WTC11 (cell line): ENCODE measurements at regions not wholly inside any gene's neighbourhood (a gene's known extent, or its start where the extent isn't known, plus 50 kb on each side); places are given as distances from the start of the nearest gene placed in this dataset.

Experiments used
- ATAC-seq: fragments of 200-7000 bp; cut with Tn5 transposase; 2 replicates; pipeline ENCODE4 v1.10.0; 2021; ENCODE audit warnings: mild to moderate bottlenecking, moderate library complexity
- CTCF ChIA-PET: fragments of 300-600 bp; sonication (Branson Sonifier 250); formaldehyde crosslinking; loops from one replicate; lab custom pipeline; 2021; ENCODE audit warnings: antibody characterized with exemption; lab: Charles Lee
- POLR2A ChIA-PET: fragments of 350-600 bp; sonication (Branson Sonifier 250); formaldehyde crosslinking; loops from one replicate; lab custom pipeline; 2021; ENCODE audit warnings: antibody characterized with exemption; lab: Charles Lee
- DNase-seq: peaks from one replicate; pipeline ENCODE4 v3.0.0; 2021; ENCODE audit warnings: low spot score
- H3K27ac Mint-ChIP-seq: 2 replicates; pipeline ENCODE4 v1.8.0; 2021; ENCODE audit warnings: mixed read lengths
- H3K27me3 Mint-ChIP-seq: 2 replicates; pipeline ENCODE4 v1.8.0; 2021; ENCODE audit warnings: low read depth, mild to moderate bottlenecking, moderate library complexity, mixed read lengths
- H3K36me3 Mint-ChIP-seq: 2 replicates; pipeline ENCODE4 v1.8.0; 2021; ENCODE audit warnings: mixed read lengths
- H3K4me1 Mint-ChIP-seq: 2 replicates; pipeline ENCODE4 v1.8.0; 2022; ENCODE audit warnings: mixed read lengths
- H3K4me3 Mint-ChIP-seq: 2 replicates; pipeline ENCODE4 v1.8.0; 2021; ENCODE audit warnings: mild to moderate bottlenecking, moderate library complexity, mixed read lengths
- H3K9me3 Mint-ChIP-seq: 2 replicates; pipeline ENCODE4 v1.8.0; 2021; ENCODE audit warnings: mixed read lengths
- ATF1 ChIP-seq: sonication (generic); formaldehyde crosslinking; IDR thresholded peaks from 2 replicates; pipeline ENCODE4 v1.8.1; 2023; ENCODE audit warnings: mild to moderate bottlenecking, moderate library complexity, missing genetic modification reagents
- ATF6 ChIP-seq: sonication (generic); formaldehyde crosslinking; IDR thresholded peaks from 2 replicates; pipeline ENCODE4 v1.8.1; 2023; ENCODE audit warnings: mild to moderate bottlenecking, missing genetic modification reagents
- E2F1 ChIP-seq: sonication (generic); formaldehyde crosslinking; IDR thresholded peaks from 2 replicates; pipeline ENCODE4 v1.8.0; 2022; ENCODE audit warnings: mild to moderate bottlenecking, missing genetic modification reagents
- ELF4 ChIP-seq: sonication (generic); formaldehyde crosslinking; IDR thresholded peaks from 2 replicates; pipeline ENCODE4 v1.8.1; 2022; ENCODE audit warnings: low read depth, mild to moderate bottlenecking, moderate library complexity, missing genetic modification reagents
- ERG ChIP-seq: fragments of 250-450 bp; sonication (Bioruptor Pico); IDR thresholded peaks from 2 replicates; pipeline ENCODE4 v1.8.0; 2021; ENCODE audit warnings: mild to moderate bottlenecking
- FOXJ3 ChIP-seq: sonication (generic); formaldehyde crosslinking; IDR thresholded peaks from 2 replicates; pipeline ENCODE4 v1.9.0; 2021; ENCODE audit warnings: missing genetic modification reagents, mild to moderate bottlenecking, borderline replicate concordance
- IRF1 ChIP-seq: sonication (generic); formaldehyde crosslinking; IDR thresholded peaks from 2 replicates; pipeline ENCODE4 v1.8.0; 2023; ENCODE audit warnings: missing genetic modification reagents
- IRF2 ChIP-seq: sonication (generic); formaldehyde crosslinking; IDR thresholded peaks from 2 replicates; pipeline ENCODE4 v1.8.0; 2022; ENCODE audit warnings: low read depth, missing genetic modification reagents, borderline replicate concordance
- JAZF1 ChIP-seq: fragments of 250-450 bp; sonication (Bioruptor Pico); IDR thresholded peaks from 2 replicates; pipeline ENCODE4 v1.9.0; 2021; ENCODE audit warnings: moderate library complexity, mild to moderate bottlenecking, inconsistent platforms
- NR2C2 ChIP-seq: sonication (generic); formaldehyde crosslinking; IDR thresholded peaks from 2 replicates; pipeline ENCODE4 v1.8.0; 2022; ENCODE audit warnings: mild to moderate bottlenecking, missing genetic modification reagents
- OVOL2 ChIP-seq: fragments of 250-450 bp; sonication (Bioruptor Pico); IDR thresholded peaks from 2 replicates; pipeline ENCODE4 v1.9.0; 2021; ENCODE audit warnings: mild to moderate bottlenecking, borderline replicate concordance
- SP1 ChIP-seq: sonication (generic); formaldehyde crosslinking; conservative IDR thresholded peaks from 2 replicates; pipeline ENCODE4 v1.8.1; 2022; ENCODE audit warnings: missing genetic modification reagents
- TCF7 ChIP-seq: sonication (generic); formaldehyde crosslinking; IDR thresholded peaks from 2 replicates; pipeline ENCODE4 v1.8.0; 2022; ENCODE audit warnings: mild to moderate bottlenecking, low read depth, missing genetic modification reagents, moderate library complexity
- USF2 ChIP-seq: sonication (generic); formaldehyde crosslinking; IDR thresholded peaks from 2 replicates; pipeline ENCODE4 v1.8.1; 2023; ENCODE audit warnings: mild to moderate bottlenecking, missing genetic modification reagents, moderate library complexity
- ZBTB21 ChIP-seq: sonication (generic); formaldehyde crosslinking; IDR thresholded peaks from 2 replicates; pipeline ENCODE4 v1.8.1; 2023; ENCODE audit warnings: mild to moderate bottlenecking, missing genetic modification reagents, borderline replicate concordance
- ZNF317 ChIP-seq: sonication (generic); formaldehyde crosslinking; IDR thresholded peaks from 2 replicates; pipeline ENCODE4 v1.8.1; 2023; ENCODE audit warnings: low read depth, mild to moderate bottlenecking, moderate library complexity, missing genetic modification reagents, borderline replicate concordance
- ZNF671 ChIP-seq: fragments of 250-450 bp; sonication (Bioruptor Pico); IDR thresholded peaks from 2 replicates; pipeline ENCODE4 v1.8.0; 2021; ENCODE audit warnings: mild to moderate bottlenecking
- TF ChIP-seq, protein P1 (sequence below): sonication (generic); formaldehyde crosslinking; conservative IDR thresholded peaks from 2 replicates; pipeline ENCODE4 v1.8.1; 2023; ENCODE audit warnings: mild to moderate bottlenecking, low read depth, missing genetic modification reagents, moderate library complexity
- TF ChIP-seq, protein P2 (sequence below): sonication (generic); formaldehyde crosslinking; IDR thresholded peaks from 2 replicates; pipeline ENCODE4 v1.8.0; 2022; ENCODE audit warnings: mild to moderate bottlenecking, missing genetic modification reagents
- TF ChIP-seq, protein P3 (sequence below): sonication (generic); formaldehyde crosslinking; IDR thresholded peaks from 2 replicates; pipeline ENCODE4 v1.8.1; 2022; ENCODE audit warnings: missing genetic modification reagents, borderline replicate concordance

DNA sequence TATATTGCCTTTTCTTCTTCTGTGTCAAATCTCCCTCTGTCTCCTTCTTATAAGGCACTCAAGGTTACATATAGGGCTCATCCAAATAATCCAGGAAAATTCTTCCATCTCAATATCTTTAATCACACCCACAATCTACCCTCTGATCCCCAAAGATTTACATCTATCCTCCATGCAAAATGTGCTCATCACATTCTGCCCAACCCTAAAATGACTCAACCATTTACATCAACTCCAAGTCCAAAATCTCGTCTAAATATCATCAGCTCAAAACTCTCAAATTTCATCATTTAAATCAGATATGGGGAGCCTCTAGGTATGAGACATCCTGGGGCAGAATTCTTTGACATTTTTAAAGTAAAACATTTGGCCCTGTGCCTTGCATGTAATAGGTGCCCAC, 1349.8 kb downstream of the SUCLG1 start:
- H3K36me3 Mint-ChIP-seq = peaks cover 32% of the 10 kb centered on the region
- H3K27me3 Mint-ChIP-seq = no peaks in the 10 kb centered on the region
- no peak for TF ChIP-seq ZNF671 (CRISPR knock-in tag)
- no peak for TF ChIP-seq ZBTB21
- TF ChIP-seq ZNF317 (CRISPR knock-in tag) = no peak
- TF ChIP-seq ATF1 (CRISPR knock-in tag) = no peak
- TF ChIP-seq ELF4 (CRISPR knock-in tag) = no peak
- TF ChIP-seq ERG (CRISPR knock-in tag) = no peak
- TF ChIP-seq, protein P1, sequence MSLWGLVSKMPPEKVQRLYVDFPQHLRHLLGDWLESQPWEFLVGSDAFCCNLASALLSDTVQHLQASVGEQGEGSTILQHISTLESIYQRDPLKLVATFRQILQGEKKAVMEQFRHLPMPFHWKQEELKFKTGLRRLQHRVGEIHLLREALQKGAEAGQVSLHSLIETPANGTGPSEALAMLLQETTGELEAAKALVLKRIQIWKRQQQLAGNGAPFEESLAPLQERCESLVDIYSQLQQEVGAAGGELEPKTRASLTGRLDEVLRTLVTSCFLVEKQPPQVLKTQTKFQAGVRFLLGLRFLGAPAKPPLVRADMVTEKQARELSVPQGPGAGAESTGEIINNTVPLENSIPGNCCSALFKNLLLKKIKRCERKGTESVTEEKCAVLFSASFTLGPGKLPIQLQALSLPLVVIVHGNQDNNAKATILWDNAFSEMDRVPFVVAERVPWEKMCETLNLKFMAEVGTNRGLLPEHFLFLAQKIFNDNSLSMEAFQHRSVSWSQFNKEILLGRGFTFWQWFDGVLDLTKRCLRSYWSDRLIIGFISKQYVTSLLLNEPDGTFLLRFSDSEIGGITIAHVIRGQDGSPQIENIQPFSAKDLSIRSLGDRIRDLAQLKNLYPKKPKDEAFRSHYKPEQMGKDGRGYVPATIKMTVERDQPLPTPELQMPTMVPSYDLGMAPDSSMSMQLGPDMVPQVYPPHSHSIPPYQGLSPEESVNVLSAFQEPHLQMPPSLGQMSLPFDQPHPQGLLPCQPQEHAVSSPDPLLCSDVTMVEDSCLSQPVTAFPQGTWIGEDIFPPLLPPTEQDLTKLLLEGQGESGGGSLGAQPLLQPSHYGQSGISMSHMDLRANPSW (CRISPR knock-in tag) = no peak
- no peak for TF ChIP-seq ATF6 (CRISPR knock-in tag)
- no peak for TF ChIP-seq E2F1 (CRISPR knock-in tag)
- TF ChIP-seq TCF7 (CRISPR knock-in tag) = no peak
- no peak for TF ChIP-seq FOXJ3 (CRISPR knock-in tag)
- TF ChIP-seq USF2 (CRISPR knock-in tag) = no peak
- TF ChIP-seq NR2C2 (CRISPR knock-in tag) = no peak
- TF ChIP-seq IRF2 (CRISPR knock-in tag) = no peak
- no peak for TF ChIP-seq IRF1 (CRISPR knock-in tag)
- TF ChIP-seq JAZF1 = no peak
- no peak for TF ChIP-seq SP1 (CRISPR knock-in tag)
- no peak for TF ChIP-seq OVOL2 (CRISPR knock-in tag)
- no peak overlapping the region for H3K27ac Mint-ChIP-seq
- CTCF ChIA-PET = no interaction called here
- H3K4me1 Mint-ChIP-seq = no peaks in the 10 kb centered on the region
- peaks cover 38% of the 10 kb centered on the region for H3K9me3 Mint-ChIP-seq
- POLR2A ChIA-PET = no interaction called here
- ATAC-seq (no peak), DNase-seq (no peak)
- H3K4me3 Mint-ChIP-seq = no peak overlapping the region

DNA sequence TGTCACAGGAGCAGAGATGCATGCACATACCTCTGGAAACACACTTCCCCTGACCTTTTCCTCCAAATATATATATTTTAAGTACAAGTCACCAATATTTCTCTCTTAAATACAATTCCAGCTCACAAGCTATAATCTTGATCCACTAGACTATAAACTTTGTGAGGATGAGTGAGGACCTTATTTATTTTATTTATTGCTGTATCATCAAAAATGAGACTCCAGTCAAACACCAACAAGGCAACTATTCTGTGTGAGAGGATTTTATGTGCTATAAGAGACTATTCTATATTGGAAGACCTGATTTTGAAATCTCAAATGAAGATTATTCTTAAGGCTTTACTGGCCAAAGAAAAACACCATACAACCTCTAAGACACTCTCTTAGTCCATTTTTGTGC, 1352.2 kb downstream of the SUCLG1 start:
- Mint-ChIP-seq H3K4me3 (no peak overlapping the region), H3K4me1 (peaks cover 7% of the 10 kb centered on the region), H3K27ac (no peak overlapping the region), H3K27me3 (no peaks in the 10 kb centered on the region), H3K9me3 (peaks cover 39% of the 10 kb centered on the region), H3K36me3 (peaks cover 32% of the 10 kb centered on the region)
- no peak for ATAC-seq
- POLR2A ChIA-PET = no interaction called here
- CTCF ChIA-PET = no interaction called here
- DNase-seq = no peak
- TF ChIP-seq, protein P2, sequence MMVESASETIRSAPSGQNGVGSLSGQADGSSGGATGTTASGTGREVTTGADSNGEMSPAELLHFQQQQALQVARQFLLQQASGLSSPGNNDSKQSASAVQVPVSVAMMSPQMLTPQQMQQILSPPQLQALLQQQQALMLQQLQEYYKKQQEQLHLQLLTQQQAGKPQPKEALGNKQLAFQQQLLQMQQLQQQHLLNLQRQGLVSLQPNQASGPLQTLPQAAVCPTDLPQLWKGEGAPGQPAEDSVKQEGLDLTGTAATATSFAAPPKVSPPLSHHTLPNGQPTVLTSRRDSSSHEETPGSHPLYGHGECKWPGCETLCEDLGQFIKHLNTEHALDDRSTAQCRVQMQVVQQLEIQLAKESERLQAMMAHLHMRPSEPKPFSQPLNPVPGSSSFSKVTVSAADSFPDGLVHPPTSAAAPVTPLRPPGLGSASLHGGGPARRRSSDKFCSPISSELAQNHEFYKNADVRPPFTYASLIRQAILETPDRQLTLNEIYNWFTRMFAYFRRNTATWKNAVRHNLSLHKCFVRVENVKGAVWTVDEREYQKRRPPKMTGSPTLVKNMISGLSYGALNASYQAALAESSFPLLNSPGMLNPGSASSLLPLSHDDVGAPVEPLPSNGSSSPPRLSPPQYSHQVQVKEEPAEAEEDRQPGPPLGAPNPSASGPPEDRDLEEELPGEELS (CRISPR knock-in tag) = no peak
- no peak for TF ChIP-seq IRF1 (CRISPR knock-in tag)
- TF ChIP-seq SP1 (CRISPR knock-in tag) = no peak
- TF ChIP-seq, protein P3, sequence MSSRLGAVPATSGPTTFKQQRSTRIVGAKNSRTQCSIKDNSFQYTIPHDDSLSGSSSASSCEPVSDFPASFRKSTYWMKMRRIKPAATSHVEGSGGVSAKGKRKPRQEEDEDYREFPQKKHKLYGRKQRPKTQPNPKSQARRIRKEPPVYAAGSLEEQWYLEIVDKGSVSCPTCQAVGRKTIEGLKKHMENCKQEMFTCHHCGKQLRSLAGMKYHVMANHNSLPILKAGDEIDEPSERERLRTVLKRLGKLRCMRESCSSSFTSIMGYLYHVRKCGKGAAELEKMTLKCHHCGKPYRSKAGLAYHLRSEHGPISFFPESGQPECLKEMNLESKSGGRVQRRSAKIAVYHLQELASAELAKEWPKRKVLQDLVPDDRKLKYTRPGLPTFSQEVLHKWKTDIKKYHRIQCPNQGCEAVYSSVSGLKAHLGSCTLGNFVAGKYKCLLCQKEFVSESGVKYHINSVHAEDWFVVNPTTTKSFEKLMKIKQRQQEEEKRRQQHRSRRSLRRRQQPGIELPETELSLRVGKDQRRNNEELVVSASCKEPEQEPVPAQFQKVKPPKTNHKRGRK (CRISPR knock-in tag) = no peak
